Stomach smooth muscle (tissue), 2 donors: ENCODE measurements at regions not wholly inside any gene's neighbourhood (a gene's known extent, or its start where the extent isn't known, plus 50 kb on each side); places are given as distances from the start of the nearest gene placed in this dataset.

Experiments used
- H3K27ac ChIP-seq: one replicate; pipeline ENCODE4 v1.7.0; 2013; ENCODE audit warnings: mild to moderate bottlenecking, low read length, inconsistent platforms
- H3K27me3 ChIP-seq, 2 donors: one replicate each; pipeline ENCODE4 v1.7.0; 2013; ENCODE audit warnings: low read length in 2 of 2; ENCODE audit not compliant: insufficient read depth in 2 of 2, control insufficient read depth in 1 of 2
- H3K36me3 ChIP-seq, 2 donors: one replicate each; pipeline ENCODE4 v1.7.0; 2013; ENCODE audit warnings: low read length in 2 of 2; ENCODE audit not compliant: control insufficient read depth in 2 of 2, insufficient read depth in 2 of 2
- H3K4me1 ChIP-seq: one replicate; pipeline ENCODE4 v1.7.0; 2013; ENCODE audit warnings: low read length; ENCODE audit not compliant: control insufficient read depth, insufficient read depth
- H3K4me3 ChIP-seq, 2 donors: one replicate each; pipeline ENCODE4 v1.7.0; 2013; ENCODE audit warnings: low read length in 2 of 2
- H3K9ac ChIP-seq, 2 donors: one replicate each; pipeline ENCODE4 v1.7.0; 2013; ENCODE audit warnings: low read length in 2 of 2, mild to moderate bottlenecking in 1 of 2
- H3K9me3 ChIP-seq, 2 donors: one replicate each; pipeline ENCODE4 v1.7.0; 2013; ENCODE audit warnings: low read length in 2 of 2; ENCODE audit not compliant: control insufficient read depth in 2 of 2
- donor health status: healthy.
- donor health status: Pancreatic carcinoma.

DNA sequence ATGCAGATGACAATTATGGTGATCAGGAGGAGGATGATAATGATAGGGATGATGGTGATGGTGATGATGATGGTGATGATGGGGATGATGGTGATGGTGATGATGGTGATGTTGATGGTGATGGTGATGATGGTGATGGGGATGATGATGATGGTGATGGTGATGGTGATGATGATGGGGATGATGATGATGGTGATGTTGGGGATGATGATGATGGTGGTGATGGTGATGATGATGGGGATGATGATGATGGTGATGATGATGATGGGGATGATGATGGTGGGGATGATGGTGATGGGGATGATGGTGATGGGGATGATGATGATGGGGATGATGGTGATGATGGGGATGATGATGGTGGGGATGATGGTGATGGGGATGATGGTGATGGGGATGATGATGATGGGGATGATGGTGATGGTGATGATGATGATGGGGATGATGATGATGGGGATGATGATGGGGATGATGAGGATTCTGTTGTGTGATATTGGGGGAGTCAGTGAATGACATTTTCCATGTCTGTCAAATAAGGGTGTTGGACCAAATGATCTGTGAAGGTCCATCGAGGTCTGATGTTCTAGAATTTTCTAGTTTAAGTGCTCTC lies 65.6 kb upstream of the RPL11 start:
- no peaks in the 10 kb centered on the region for H3K4me1 ChIP-seq
- H3K4me3 ChIP-seq: no peak overlapping the region
- H3K36me3 ChIP-seq: no peaks in the 10 kb centered on the region
- no peak overlapping the region for H3K27ac ChIP-seq
- peaks cover 0 to 2% of the 10 kb centered on the region in 2 donors for H3K27me3 ChIP-seq
- H3K9ac ChIP-seq: no peak overlapping the region
- no peaks in the 10 kb centered on the region for H3K9me3 ChIP-seq

DNA sequence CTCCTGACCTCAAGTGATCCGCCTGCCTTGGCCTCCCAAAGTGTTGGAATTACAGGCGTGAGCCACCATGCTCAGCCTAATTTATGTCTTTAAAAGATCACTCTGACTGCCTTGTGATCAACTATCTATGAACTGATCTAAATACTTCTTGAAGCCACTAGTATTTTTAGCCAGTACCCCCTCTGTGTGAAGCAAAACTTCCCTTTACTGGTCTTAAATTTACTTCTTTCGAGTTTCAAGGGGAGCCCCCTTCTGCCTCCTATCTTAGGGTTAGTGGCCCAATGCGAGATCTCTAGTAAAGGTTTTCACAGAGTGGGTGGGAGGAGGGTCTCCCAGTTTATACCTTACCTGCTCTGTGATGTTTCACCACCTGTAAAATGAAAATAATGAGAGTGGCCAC lies 66.1 kb upstream of the RPL11 start:
- Histone ChIP-seq H3K4me1 (no peaks in the 10 kb centered on the region), H3K9ac (no peak overlapping the region), H3K27ac (no peak overlapping the region), H3K27me3 (peaks cover 4 to 8% of the 10 kb centered on the region in 2 donors), H3K36me3 (no peaks in the 10 kb centered on the region), H3K4me3 (no peak overlapping the region), H3K9me3 (no peaks in the 10 kb centered on the region)

DNA sequence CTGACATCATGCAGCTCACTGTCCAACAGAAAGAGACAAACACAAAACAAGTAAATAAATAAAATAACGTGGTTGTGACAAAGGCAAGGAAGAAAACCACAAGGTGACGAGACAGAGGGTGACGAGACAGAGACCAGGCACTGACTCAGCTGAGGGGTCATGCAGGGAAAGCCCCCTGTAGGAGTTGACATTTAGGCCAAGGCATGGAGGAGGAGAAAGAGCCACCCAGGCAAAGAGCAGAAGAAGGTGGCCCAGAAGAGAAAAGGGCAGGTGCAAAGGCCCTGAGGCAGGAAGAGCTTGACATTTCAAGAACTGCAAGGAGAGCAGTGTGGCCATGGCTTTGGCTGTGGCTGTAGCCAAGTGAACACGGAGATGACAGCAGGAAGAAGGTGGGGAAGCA lies 65.1 kb upstream of the ID3 start:
- Histone ChIP-seq H3K4me3 (no peak overlapping the region), H3K36me3 (no peaks in the 10 kb centered on the region), H3K9me3 (no peaks in the 10 kb centered on the region), H3K9ac (no peak overlapping the region), H3K27ac (no peak overlapping the region), H3K4me1 (peaks cover 5% of the 10 kb centered on the region), H3K27me3 (peaks cover 14 to 15% of the 10 kb centered on the region in 2 donors)

DNA sequence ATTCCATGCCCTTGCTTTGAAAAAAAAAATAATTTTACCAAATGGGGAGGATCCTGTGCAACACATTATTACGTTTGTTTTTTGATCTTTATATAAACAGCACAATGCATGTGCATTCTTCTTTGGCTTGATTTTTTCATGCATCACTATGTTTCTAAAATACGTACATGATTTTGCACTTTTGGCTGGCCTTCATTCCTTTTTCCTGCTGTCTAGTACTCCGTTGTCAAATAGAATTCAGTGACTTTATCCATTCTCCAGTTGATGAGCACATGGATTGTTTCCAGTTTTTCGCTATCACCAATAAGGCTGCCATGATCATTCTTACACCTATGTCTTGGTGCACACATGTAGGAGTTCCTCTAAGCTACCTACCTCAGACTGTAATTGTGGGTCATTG lies 63.0 kb upstream of the ID3 start:
- Histone ChIP-seq H3K4me3 (no peak overlapping the region), H3K27me3 (peaks cover 25 to 27% of the 10 kb centered on the region in 2 donors), H3K36me3 (no peaks in the 10 kb centered on the region), H3K9ac (no peak overlapping the region), H3K27ac (no peak overlapping the region), H3K9me3 (no peaks in the 10 kb centered on the region), H3K4me1 (peaks cover 5% of the 10 kb centered on the region)

DNA sequence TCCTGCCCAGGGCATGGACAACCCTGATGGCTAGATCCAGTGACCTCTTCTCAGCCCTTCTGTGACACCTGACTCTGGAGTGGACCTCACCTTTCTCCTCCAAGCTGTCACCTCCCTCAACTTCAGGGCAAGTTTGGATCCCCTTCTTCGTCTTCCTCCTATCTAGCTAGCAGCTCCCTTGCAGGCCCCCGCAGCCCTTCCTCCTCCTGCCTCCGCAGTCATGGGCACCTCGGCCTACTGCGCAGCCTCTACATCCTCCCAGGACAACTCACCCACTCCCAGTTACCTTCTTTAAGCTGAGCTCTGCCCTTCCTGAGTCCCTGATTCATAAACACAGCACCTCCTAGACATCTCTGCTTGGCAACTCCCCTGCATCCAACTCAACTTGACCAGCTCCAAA lies 61.3 kb upstream of the ID3 start:
- H3K4me1 ChIP-seq: peaks cover 5% of the 10 kb centered on the region
- no peak overlapping the region for H3K27ac ChIP-seq
- H3K36me3 ChIP-seq: no peaks in the 10 kb centered on the region
- H3K27me3 ChIP-seq: peaks cover 25 to 27% of the 10 kb centered on the region in 2 donors
- no peak overlapping the region for H3K9ac ChIP-seq
- no peaks in the 10 kb centered on the region for H3K9me3 ChIP-seq
- H3K4me3 ChIP-seq: no peak overlapping the region

DNA sequence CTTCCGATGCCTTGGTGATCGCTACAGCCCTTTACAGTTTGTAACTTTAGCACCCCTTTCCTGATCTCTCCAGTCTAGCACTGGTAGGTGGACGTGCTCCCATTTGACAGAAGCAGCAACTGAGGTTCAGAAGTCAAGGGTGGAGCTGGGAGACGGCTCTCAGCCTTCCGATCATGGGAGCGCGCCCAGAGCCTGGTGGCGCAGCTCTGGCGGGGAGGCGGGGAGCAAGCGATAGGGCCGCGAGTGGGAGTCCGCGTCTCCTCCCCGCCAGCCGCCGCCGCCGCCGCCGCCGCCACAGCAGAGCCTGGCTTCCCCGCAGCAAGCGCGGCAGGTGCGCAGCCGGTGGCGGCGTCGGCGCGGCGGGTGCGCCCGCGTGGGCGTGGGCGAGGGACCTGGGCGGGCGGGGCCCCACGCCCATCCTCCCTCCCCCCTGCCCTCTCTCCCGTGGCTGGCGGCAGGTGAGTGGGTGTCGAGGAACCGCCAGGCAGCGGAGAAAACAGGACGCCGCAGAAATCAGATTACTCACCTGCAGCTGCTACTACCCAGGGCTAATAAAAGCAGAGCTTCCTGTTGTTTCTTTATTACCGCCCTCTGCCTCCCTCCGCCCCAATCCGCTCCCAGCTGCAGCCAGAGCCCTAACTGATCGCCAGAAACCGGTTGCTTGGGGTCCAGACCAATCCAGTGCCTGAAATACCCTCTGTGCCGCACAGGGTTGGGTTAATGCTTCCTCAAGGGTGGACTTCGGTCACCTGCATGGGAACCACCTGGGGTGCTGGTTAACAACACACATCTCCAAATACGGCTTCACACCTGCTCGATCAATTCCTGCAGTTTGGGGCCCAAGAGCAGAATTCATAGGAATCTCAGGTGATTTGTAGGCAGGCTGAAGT lies 60.2 kb upstream of the ID3 start:
- Histone ChIP-seq H3K9me3 (no peaks in the 10 kb centered on the region), H3K27ac (no peak overlapping the region), H3K4me1 (peaks cover 5% of the 10 kb centered on the region), H3K9ac (peak overlapping the region in 1 of 2 donors; percentile 21), H3K4me3 (peak overlapping the region; percentile 28 to 61), H3K36me3 (no peaks in the 10 kb centered on the region), H3K27me3 (peaks cover 25 to 27% of the 10 kb centered on the region in 2 donors)

DNA sequence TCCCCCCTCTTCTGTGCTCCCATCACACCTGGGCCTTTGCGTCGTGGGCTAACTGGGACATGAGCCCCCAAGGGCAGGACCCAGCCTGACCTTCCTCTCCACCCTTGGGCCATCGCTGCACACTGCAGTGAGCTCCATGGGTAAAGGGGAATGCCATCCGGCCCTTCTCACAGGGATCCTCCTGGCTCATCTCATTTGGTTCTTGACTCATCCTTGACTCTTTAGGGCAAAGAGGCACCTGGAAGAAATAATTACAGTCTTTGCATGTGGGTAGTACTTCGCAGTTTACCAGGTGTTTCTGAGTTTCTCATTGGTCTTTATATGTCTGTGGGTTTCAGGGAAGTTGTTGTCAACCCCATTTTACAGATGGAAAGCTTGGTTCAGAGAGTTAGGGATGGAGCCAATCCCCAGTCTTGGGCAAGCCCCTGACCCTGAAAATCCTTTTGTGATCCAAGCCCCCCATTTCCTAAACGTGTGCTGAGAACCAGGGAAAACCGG lies 59.3 kb upstream of the ID3 start:
- Histone ChIP-seq H3K27me3 (peaks cover 25 to 27% of the 10 kb centered on the region in 2 donors), H3K9ac (no peak overlapping the region), H3K27ac (no peak overlapping the region), H3K36me3 (no peaks in the 10 kb centered on the region), H3K4me3 (no peak overlapping the region), H3K9me3 (no peaks in the 10 kb centered on the region), H3K4me1 (peaks cover 5% of the 10 kb centered on the region)

DNA sequence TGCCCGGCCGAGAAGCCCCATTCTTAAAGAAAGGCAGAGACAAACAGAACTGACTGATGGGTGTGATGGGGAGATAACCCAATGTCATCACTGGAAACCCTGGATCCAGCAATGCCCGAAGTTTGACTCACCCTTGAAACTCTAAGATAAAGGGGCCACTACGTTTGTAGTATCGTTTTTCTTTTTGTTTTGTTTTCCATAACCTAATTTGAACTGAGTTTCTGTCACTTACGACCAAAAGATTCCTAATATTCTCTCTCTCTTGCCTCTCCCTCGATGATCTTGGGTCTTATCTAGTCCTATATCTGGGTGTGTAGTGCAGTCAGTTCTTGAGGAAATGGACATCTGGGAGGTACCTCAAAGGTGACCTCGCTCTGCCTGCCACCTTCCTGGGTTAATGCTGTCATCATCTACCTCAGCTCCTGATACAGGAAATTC lies 57.8 kb upstream of the ID3 start:
- peaks cover 25 to 27% of the 10 kb centered on the region in 2 donors for H3K27me3 ChIP-seq
- no peaks in the 10 kb centered on the region for H3K9me3 ChIP-seq
- no peak overlapping the region for H3K4me3 ChIP-seq
- peaks cover 5% of the 10 kb centered on the region for H3K4me1 ChIP-seq
- H3K36me3 ChIP-seq: no peaks in the 10 kb centered on the region
- H3K27ac ChIP-seq: no peak overlapping the region
- no peak overlapping the region for H3K9ac ChIP-seq

DNA sequence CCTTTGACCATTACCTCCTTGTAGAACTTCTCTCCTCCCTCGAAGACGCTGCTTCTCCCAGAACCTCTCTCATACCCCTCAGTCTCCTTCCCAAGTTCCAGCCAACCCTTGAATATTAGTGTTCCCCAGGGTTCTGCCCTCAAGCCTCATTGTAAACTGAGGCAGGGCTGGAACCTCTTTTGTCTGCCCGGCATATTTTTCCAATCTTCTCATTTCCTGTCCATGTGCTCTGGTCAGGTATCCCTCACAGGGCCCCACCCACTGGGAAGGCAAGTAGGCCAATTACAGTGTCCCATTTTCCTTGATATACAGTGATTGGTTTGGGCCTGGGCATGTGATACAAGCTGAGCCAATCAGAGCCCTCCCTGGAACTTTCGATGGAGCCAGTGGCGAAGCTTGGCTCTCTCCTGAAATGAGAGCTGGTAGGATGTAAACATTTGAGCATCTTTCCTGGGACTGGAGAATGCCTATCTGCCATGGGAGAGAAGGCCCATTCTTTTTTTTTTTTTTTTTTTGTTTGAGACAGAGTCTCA lies 57.1 kb upstream of the ID3 start:
- Histone ChIP-seq H3K27me3 (peaks cover 25 to 27% of the 10 kb centered on the region in 2 donors), H3K4me3 (no peak overlapping the region), H3K9ac (no peak overlapping the region), H3K9me3 (no peaks in the 10 kb centered on the region), H3K27ac (no peak overlapping the region), H3K36me3 (no peaks in the 10 kb centered on the region), H3K4me1 (peaks cover 5% of the 10 kb centered on the region)

DNA sequence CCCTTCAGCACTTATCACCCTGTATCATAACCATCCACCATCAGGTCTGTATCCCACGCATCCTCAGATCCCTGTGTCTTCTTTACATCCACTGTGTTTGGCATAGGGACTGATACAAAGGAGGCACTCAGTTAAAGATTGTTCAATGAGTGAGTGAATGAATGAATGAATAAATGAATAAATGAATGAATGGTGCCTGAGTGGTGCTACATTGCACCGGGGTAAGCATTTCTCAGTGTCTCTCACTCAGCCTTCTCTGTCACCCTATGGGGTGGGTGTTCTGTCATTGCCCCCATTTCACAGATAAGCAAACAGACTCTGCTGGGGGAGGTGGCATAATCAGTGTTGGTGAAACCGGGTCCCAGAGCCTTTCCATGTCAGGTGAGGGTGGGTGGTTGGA lies 56.6 kb upstream of the ID3 start:
- Histone ChIP-seq H3K4me1 (peaks cover 5% of the 10 kb centered on the region), H3K36me3 (no peaks in the 10 kb centered on the region), H3K27ac (no peak overlapping the region)

More for the DNA sequence above, 56.6 kb upstream of the ID3 start:
- H3K9me3 ChIP-seq: no peaks in the 10 kb centered on the region
- H3K27me3 ChIP-seq: peaks cover 22 to 27% of the 10 kb centered on the region in 2 donors
- H3K4me3 ChIP-seq: no peak overlapping the region
- no peak overlapping the region for H3K9ac ChIP-seq
